22Rv1 (cell line): ENCODE measurements at regions not wholly inside any gene's neighbourhood (a gene's known extent, or its start where the extent isn't known, plus 50 kb on each side); places are given as distances from the start of the nearest gene placed in this dataset.

ENCODE experiments used
- ZFX ChIP-seq: fragments of 450-650 bp; IDR thresholded peaks from 2 replicates; pipeline ENCODE4 v1.6.1; 2017; ENCODE audit warnings: antibody characterized with exemption, borderline replicate concordance
- TF ChIP-seq, protein P1 (sequence below): fragments of 450-650 bp; IDR thresholded peaks from 2 replicates; pipeline ENCODE4 v1.5.1; 2017; ENCODE audit warnings: mild to moderate bottlenecking

DNA sequence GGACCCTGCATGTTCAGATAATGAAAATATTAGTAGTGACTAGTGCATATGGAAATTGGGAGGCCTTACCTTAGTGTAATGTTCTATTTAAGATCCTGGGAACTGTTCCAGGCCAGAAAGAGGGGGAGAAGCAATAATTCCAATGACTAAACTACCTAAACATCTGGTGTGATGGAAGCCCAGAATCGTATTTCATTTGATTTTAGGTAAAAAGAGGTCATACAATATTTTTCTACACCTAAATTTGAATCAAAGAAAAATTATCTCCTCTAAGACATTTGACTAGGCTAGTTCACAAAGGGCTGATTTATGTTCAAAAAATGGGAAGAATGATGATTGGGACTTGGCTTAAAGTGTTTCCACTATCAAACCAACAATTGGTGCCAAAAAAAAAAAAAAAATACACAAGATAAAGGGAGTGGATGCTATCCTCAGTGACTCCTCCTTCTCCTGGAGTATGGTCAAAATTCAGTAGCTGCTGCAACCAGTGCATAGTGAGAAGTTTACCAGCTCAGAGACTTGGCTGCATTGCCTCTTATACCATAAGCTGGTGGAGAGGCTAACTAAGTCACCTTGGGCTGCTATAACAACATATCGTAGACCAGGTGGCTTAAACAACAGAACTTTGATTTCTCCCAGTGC lies 1038.3 kb upstream of the ACVR2A start:
- TF ChIP-seq, protein P1, sequence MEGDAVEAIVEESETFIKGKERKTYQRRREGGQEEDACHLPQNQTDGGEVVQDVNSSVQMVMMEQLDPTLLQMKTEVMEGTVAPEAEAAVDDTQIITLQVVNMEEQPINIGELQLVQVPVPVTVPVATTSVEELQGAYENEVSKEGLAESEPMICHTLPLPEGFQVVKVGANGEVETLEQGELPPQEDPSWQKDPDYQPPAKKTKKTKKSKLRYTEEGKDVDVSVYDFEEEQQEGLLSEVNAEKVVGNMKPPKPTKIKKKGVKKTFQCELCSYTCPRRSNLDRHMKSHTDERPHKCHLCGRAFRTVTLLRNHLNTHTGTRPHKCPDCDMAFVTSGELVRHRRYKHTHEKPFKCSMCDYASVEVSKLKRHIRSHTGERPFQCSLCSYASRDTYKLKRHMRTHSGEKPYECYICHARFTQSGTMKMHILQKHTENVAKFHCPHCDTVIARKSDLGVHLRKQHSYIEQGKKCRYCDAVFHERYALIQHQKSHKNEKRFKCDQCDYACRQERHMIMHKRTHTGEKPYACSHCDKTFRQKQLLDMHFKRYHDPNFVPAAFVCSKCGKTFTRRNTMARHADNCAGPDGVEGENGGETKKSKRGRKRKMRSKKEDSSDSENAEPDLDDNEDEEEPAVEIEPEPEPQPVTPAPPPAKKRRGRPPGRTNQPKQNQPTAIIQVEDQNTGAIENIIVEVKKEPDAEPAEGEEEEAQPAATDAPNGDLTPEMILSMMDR: no peak
- TF ChIP-seq ZFX: no peak
